PC-3 (cell line): ENCODE measurements at regions not wholly inside any gene's neighbourhood (a gene's known extent, or its start where the extent isn't known, plus 50 kb on each side); places are given as distances from the start of the nearest gene placed in this dataset.
"Not testable (repeated sequence)": the region's sequence is repeated elsewhere in the genome, so short reads cannot be mapped to it uniquely, and the experiment has no call there.

Experiments
- CTCF ChIP-seq: fragments of 300-600 bp; sonication (generic); conservative IDR thresholded peaks from 2 replicates; pipeline ENCODE4 v1.5.1; 2017; ENCODE audit warnings: antibody characterized with exemption, low read depth, mild to moderate bottlenecking, low read length
- EZH2 ChIP-seq: fragments of 300-600 bp; sonication (generic); IDR thresholded peaks from one replicate; pipeline ENCODE4 v1.6.1; 2017; ENCODE audit warnings: antibody characterized with exemption, mild to moderate bottlenecking, low read length; ENCODE audit not compliant: unreplicated experiment
- EZH2phosphoT487 ChIP-seq: fragments of 300-600 bp; sonication (generic); IDR thresholded peaks from 2 replicates; pipeline ENCODE4 v1.6.1; 2018; ENCODE audit warnings: mild to moderate bottlenecking, antibody characterized with exemption, low read length, borderline replicate concordance

- not testable (repeated sequence) for TF ChIP-seq CTCF, EZH2, EZH2phosphoT487
Measured at GRCh38 chrX:93434721-93435120, 238.7 kb downstream of the NAP1L3 start.
